ENCODE measurements at regions not wholly inside any gene's neighbourhood (a gene's known extent, or its start where the extent isn't known, plus 50 kb on each side); places are given as distances from the start of the nearest gene placed in this dataset.

DNA sequence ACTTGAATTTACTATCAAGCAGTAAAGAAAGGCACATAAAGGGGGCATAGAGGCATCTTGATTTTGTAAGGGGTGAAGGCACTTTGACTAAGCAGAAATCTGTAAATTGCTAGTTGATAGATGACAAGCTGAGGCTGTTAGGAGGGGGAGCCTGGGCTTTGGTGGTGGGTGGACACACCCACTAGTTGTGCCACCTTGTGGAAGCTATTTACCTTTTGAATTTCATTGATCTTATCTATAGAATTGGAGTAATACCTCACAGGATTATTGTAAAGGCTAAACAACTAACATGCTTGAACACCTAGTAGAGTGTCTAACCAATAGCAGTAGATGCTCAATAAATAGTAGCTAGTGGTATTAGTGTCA is 142.8 kb upstream of the KCNIP4 start:
- H3K36me3 ChIP-seq (ENCODE audit: low read depth) = no peaks in the 10 kb centered on the region
- no peaks in the 10 kb centered on the region for H3K9me3 ChIP-seq (ENCODE audit: insufficient read depth, low read depth)
- POLR2A ChIA-PET (ENCODE audit: unreplicated experiment) = no interaction called here
- TF ChIP-seq, protein P1, sequence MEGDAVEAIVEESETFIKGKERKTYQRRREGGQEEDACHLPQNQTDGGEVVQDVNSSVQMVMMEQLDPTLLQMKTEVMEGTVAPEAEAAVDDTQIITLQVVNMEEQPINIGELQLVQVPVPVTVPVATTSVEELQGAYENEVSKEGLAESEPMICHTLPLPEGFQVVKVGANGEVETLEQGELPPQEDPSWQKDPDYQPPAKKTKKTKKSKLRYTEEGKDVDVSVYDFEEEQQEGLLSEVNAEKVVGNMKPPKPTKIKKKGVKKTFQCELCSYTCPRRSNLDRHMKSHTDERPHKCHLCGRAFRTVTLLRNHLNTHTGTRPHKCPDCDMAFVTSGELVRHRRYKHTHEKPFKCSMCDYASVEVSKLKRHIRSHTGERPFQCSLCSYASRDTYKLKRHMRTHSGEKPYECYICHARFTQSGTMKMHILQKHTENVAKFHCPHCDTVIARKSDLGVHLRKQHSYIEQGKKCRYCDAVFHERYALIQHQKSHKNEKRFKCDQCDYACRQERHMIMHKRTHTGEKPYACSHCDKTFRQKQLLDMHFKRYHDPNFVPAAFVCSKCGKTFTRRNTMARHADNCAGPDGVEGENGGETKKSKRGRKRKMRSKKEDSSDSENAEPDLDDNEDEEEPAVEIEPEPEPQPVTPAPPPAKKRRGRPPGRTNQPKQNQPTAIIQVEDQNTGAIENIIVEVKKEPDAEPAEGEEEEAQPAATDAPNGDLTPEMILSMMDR (conservative IDR thresholded peaks at IDR 0.05) = no peak
- TF ChIP-seq EZH2 (IDR thresholded peaks at IDR 0.05; ENCODE audit: low read depth) = no peak
- no peaks in the 10 kb centered on the region for H3K79me2 ChIP-seq (ENCODE audit: low read depth)
- H2AFZ ChIP-seq = no peak overlapping the region
- no peaks in the 10 kb centered on the region for H3K27me3 ChIP-seq (ENCODE audit: insufficient read depth, low read depth)
- no peak for DNase-seq
- H3K27ac ChIP-seq = no peak overlapping the region
- CTCF ChIA-PET = no interaction called here
- H3K4me2 ChIP-seq = no peak overlapping the region
- intact Hi-C loops (cut with micrococcal nuclease; ENCODE audit: unreplicated experiment) = no loop called here
- no TSS peak for BruUV-seq (replicated peaks)
- no peaks in the 10 kb centered on the region for H3F3A ChIP-seq (ENCODE audit: insufficient read depth, low read depth)
- no peaks in the 10 kb centered on the region for H4K20me1 ChIP-seq (ENCODE audit: insufficient read depth)
- no peak overlapping the region for H3K4me3 ChIP-seq
- no peaks in the 10 kb centered on the region for H3K4me1 ChIP-seq (replicated peaks; ENCODE audit: insufficient read depth)
- H3K9me2 ChIP-seq (ENCODE audit: insufficient read depth) = no peaks in the 10 kb centered on the region

DNA sequence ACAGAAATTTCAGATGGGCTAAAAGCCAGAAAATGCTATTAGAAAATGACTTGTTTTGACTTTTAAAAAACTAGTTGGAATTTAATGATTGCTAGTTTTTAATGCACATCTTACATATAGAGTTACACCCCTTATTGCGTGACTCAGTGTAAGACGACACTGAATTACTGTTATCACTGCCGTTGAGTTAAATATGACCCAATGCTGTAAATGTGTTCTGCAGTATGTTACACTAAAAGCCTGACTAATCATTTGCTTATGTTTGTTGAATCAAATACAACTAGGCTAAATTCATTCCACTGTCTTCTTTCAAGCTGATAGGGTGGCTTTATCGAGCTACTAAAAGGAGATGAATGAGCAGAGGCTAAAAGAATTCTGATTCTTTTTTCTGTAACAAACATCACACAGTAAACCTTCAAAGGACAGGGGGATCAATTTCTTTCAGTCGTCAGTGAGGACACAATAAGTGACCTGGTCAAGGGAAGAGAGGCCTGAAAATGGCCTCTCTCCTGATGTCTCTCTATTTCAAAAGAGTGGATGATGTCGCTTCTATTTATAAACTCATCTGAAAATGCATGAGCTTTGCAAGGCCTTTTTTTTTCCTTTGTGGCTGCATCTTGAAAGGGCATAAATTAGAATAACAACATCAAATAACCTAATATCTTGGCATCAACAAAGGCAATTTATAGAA is 142.2 kb upstream of the KCNIP4 start:
- no peak overlapping the region for H3K27ac ChIP-seq
- BruUV-seq (replicated peaks) = no TSS peak
- TF ChIP-seq, protein P1 (conservative IDR thresholded peaks at IDR 0.05) = no peak
- no peak for TF ChIP-seq EZH2 (IDR thresholded peaks at IDR 0.05; ENCODE audit: low read depth)
- POLR2A ChIA-PET (ENCODE audit: unreplicated experiment) = no interaction called here
- H3K36me3 ChIP-seq (ENCODE audit: low read depth) = no peaks in the 10 kb centered on the region
- H3K9me3 ChIP-seq (ENCODE audit: insufficient read depth, low read depth) = no peaks in the 10 kb centered on the region
- no peaks in the 10 kb centered on the region for H3K27me3 ChIP-seq (ENCODE audit: insufficient read depth, low read depth)
- no peaks in the 10 kb centered on the region for H3K79me2 ChIP-seq (ENCODE audit: low read depth)
- no peaks in the 10 kb centered on the region for H3F3A ChIP-seq (ENCODE audit: insufficient read depth, low read depth)
- no peak overlapping the region for H2AFZ ChIP-seq
- CTCF ChIA-PET = no interaction called here
- no peak for DNase-seq
- no peak overlapping the region for H3K4me3 ChIP-seq
- intact Hi-C loops (cut with micrococcal nuclease; ENCODE audit: unreplicated experiment) = no loop called here
- H3K4me1 ChIP-seq (replicated peaks; ENCODE audit: insufficient read depth) = no peaks in the 10 kb centered on the region
- H3K4me2 ChIP-seq = no peak overlapping the region
- no peaks in the 10 kb centered on the region for H3K9me2 ChIP-seq (ENCODE audit: insufficient read depth)
- H4K20me1 ChIP-seq (ENCODE audit: insufficient read depth) = no peaks in the 10 kb centered on the region

DNA sequence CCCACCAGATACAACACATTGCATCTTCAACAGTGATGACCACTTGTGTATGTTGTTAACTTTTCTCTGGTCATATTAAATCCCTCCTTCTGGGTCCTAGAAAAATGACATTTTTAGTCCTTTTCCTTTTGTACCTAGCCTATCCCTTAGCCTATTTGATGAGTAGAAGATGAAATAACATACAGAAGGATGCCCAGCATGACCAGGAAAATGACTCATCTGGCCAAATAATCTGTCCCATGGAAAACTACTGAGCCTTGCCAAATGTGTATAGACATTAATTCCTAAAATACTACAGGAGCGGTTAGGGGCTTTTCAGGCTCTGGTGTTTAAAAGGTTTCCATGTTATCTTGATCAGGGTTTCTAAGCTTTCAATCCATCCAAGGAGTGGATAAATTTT is 129.0 kb upstream of the KCNIP4 start:
- H3K27ac ChIP-seq = no peak overlapping the region
- no peaks in the 10 kb centered on the region for H3K27me3 ChIP-seq (ENCODE audit: insufficient read depth, low read depth)
- H3K9me3 ChIP-seq (ENCODE audit: insufficient read depth, low read depth) = no peaks in the 10 kb centered on the region
- no peak overlapping the region for H2AFZ ChIP-seq
- no TSS peak for BruUV-seq (replicated peaks)
- no peaks in the 10 kb centered on the region for H3K36me3 ChIP-seq (ENCODE audit: low read depth)
- POLR2A ChIA-PET (ENCODE audit: unreplicated experiment) = no interaction called here
- no peaks in the 10 kb centered on the region for H3K79me2 ChIP-seq (ENCODE audit: low read depth)
- DNase-seq = no peak
- H3K4me3 ChIP-seq = no peak overlapping the region
- no peaks in the 10 kb centered on the region for H3F3A ChIP-seq (ENCODE audit: insufficient read depth, low read depth)
- H4K20me1 ChIP-seq (ENCODE audit: insufficient read depth) = no peaks in the 10 kb centered on the region
- no peak overlapping the region for H3K4me2 ChIP-seq
- intact Hi-C loops (cut with micrococcal nuclease; ENCODE audit: unreplicated experiment) = no loop called here
- no peaks in the 10 kb centered on the region for H3K9me2 ChIP-seq (ENCODE audit: insufficient read depth)
- CTCF ChIA-PET = no interaction called here
- no peaks in the 10 kb centered on the region for H3K4me1 ChIP-seq (replicated peaks; ENCODE audit: insufficient read depth)
- TF ChIP-seq, protein P1 (conservative IDR thresholded peaks at IDR 0.05) = no peak
- TF ChIP-seq EZH2 (IDR thresholded peaks at IDR 0.05; ENCODE audit: low read depth) = no peak

Measured in PC-9 (cell line).